SU-DHL-6 (cell line): ENCODE measurements at regions not wholly inside any gene's neighbourhood (a gene's known extent, or its start where the extent isn't known, plus 50 kb on each side); places are given as distances from the start of the nearest gene placed in this dataset.
A peak's percentile ranks its signal among the peaks of the same experiment; 100 is the strongest.

Experiments
- H2AFZ ChIP-seq: fragments of 200-600 bp; sonication (generic); 2 replicates; pipeline ENCODE4 v1.6.1; 2014; ENCODE audit warnings: low read depth, mild to moderate bottlenecking, moderate library complexity, mixed read lengths, antibody characterized with exemption, low read length; ENCODE audit not compliant: severe bottlenecking
- H3F3A ChIP-seq: fragments of 200-600 bp; shearing (Covaris generic); 2 replicates; pipeline ENCODE4 v1.6.0; 2016; ENCODE audit warnings: antibody characterized with exemption, mild to moderate bottlenecking; ENCODE audit not compliant: insufficient read depth
- H3K27ac ChIP-seq: fragments of 200-600 bp; sonication (generic); 2 replicates; pipeline ENCODE4 v1.5.1; 2016; ENCODE audit warnings: low read depth, mild to moderate bottlenecking, low read length, moderate library complexity, mixed read lengths
- H3K27me3 ChIP-seq: fragments of 200-600 bp; sonication (generic), shearing (Covaris generic); 2 replicates; pipeline ENCODE4 v1.6.0; 2014; ENCODE audit warnings: mild to moderate bottlenecking, low read length
- H3K36me3 ChIP-seq: fragments of 200-600 bp; sonication (generic); 2 replicates; pipeline ENCODE4 v1.6.1; 2014; ENCODE audit warnings: mild to moderate bottlenecking, low read length, mixed read lengths
- H3K4me2 ChIP-seq: fragments of 300-600, 200-600 bp; shearing (Covaris generic), sonication (generic); 2 replicates; pipeline ENCODE4 v1.6.0; 2014; ENCODE audit warnings: low read length, low read depth, mild to moderate bottlenecking; ENCODE audit not compliant: poor library complexity, severe bottlenecking
- H3K4me3 ChIP-seq: fragments of 200-600 bp; sonication (generic); 2 replicates; pipeline ENCODE4 v1.5.1; 2014; ENCODE audit warnings: antibody characterized with exemption, low read length, mild to moderate bottlenecking, mixed read lengths; ENCODE audit not compliant: insufficient read depth, poor library complexity, severe bottlenecking
- H3K79me2 ChIP-seq: fragments of 200-600 bp; sonication (generic); 2 replicates; pipeline ENCODE4 v1.6.1; 2014; ENCODE audit warnings: mild to moderate bottlenecking, low read length, moderate library complexity; ENCODE audit not compliant: insufficient read depth
- H3K9ac ChIP-seq: fragments of 200-600 bp; sonication (generic); 2 replicates; pipeline ENCODE4 v1.7.0; 2014; ENCODE audit warnings: mild to moderate bottlenecking, low read length
- H3K9me2 ChIP-seq: fragments of 200-600 bp; sonication (generic); replicated peaks from 2 replicates; pipeline ENCODE4 v1.6.1; 2014; ENCODE audit warnings: low read length; ENCODE audit not compliant: insufficient read depth
- H3K9me3 ChIP-seq: fragments of 200-600 bp; sonication (generic); 2 replicates; pipeline ENCODE4 v1.6.1; 2014; ENCODE audit warnings: low read length, mixed read lengths; ENCODE audit not compliant: insufficient read depth
- H4K20me1 ChIP-seq: fragments of 200-600 bp; sonication (generic); 2 replicates; pipeline ENCODE4 v1.6.1; 2014; ENCODE audit warnings: low read depth, mild to moderate bottlenecking, antibody characterized with exemption, low read length, moderate library complexity, mixed read lengths
- CTCF ChIP-seq: fragments of 200-600 bp; sonication (generic); IDR thresholded peaks from one replicate; pipeline ENCODE4 v1.5.1; 2017; ENCODE audit warnings: antibody characterized with exemption, mild to moderate bottlenecking, low read length, moderate library complexity; ENCODE audit not compliant: insufficient read depth, poor library complexity, severe bottlenecking
- EZH2phosphoT487 ChIP-seq: fragments of 200-600 bp; sonication (generic), shearing (Covaris generic); conservative IDR thresholded peaks from 2 replicates; pipeline ENCODE4 v1.6.1; 2018; ENCODE audit warnings: mild to moderate bottlenecking, antibody characterized with exemption, low read length, moderate library complexity, mixed read lengths

DNA sequence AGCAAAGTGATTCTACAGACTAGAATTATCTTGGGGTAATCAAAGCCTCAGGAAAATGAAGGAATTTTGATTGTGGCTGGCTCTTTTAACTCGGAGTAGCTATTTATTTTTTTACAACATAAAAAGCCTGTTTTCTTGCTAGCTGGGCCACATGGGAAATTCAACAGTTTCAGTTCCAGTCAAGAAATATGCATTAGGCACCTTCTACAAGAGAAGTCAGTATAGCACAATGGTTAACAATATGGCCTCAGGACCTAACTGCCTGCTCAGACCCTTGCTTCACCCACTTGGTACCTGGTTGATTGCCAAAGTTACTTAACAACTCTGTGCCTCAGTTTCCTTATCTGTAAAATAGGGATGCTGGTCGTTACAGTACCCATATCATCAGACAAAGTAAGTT, 586.2 kb downstream of the ZNF608 start:
- Histone ChIP-seq H3K9me2 (no peaks in the 10 kb centered on the region), H3K4me3 (no peak overlapping the region), H3K36me3 (peaks cover 4% of the 10 kb centered on the region; the same call in 1 of the 2 replicates), H3K27me3 (no peaks in the 10 kb centered on the region), H3F3A (peaks cover 8% of the 10 kb centered on the region; the same call in 1 of the 2 replicates), H3K9ac (no peak overlapping the region), H3K27ac (0 out of 2 replicates have a peak overlapping the region, but pooled peaks have one; percentile 3), H3K9me3 (peaks cover 6% of the 10 kb centered on the region; the same call in 1 of the 2 replicates), H2AFZ (no peak overlapping the region), H3K79me2 (no peaks in the 10 kb centered on the region), H3K4me2 (peak overlapping the region; percentile 16), H4K20me1 (no peaks in the 10 kb centered on the region)
- TF ChIP-seq CTCF (no peak), EZH2phosphoT487 (no peak)

DNA sequence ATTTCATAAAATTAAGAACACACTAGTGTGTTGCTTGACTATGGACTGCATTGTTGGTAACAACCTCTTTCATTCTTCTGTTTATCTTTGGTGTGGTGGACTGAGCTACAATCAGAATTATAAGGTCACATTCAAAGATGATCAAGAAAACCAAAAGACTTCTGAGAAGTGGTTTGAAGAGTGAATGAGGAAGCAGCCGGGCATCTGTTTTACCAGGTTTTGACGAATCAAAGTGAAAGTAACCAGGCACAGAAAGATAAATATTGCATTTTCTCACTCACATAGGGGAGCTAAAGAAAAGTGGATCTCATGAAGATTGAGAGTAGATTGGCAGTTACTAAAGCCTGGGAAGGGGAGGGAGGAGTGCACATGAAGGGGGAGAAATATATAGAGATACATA, 589.1 kb downstream of the ZNF608 start:
- H3K9ac ChIP-seq: peak overlapping the region; percentile 37
- H3K36me3 ChIP-seq: peaks cover 12% of the 10 kb centered on the region
- H3K4me3 ChIP-seq: peak overlapping the region; percentile 51
- no peaks in the 10 kb centered on the region for H3K9me2 ChIP-seq
- peaks cover 22% of the 10 kb centered on the region; the same call in 1 of the 2 replicates for H3K9me3 ChIP-seq
- H3K4me2 ChIP-seq: peak overlapping the region; percentile 96
- no peaks in the 10 kb centered on the region for H3K27me3 ChIP-seq
- peaks cover 10% of the 10 kb centered on the region; the same call in 1 of the 2 replicates for H3F3A ChIP-seq
- H3K79me2 ChIP-seq: no peaks in the 10 kb centered on the region
- H2AFZ ChIP-seq: peak overlapping the region; percentile 88
- peak overlapping the region; percentile 47 for H3K27ac ChIP-seq
- no peaks in the 10 kb centered on the region for H4K20me1 ChIP-seq
- no peak for TF ChIP-seq CTCF
- TF ChIP-seq EZH2phosphoT487: no peak

DNA sequence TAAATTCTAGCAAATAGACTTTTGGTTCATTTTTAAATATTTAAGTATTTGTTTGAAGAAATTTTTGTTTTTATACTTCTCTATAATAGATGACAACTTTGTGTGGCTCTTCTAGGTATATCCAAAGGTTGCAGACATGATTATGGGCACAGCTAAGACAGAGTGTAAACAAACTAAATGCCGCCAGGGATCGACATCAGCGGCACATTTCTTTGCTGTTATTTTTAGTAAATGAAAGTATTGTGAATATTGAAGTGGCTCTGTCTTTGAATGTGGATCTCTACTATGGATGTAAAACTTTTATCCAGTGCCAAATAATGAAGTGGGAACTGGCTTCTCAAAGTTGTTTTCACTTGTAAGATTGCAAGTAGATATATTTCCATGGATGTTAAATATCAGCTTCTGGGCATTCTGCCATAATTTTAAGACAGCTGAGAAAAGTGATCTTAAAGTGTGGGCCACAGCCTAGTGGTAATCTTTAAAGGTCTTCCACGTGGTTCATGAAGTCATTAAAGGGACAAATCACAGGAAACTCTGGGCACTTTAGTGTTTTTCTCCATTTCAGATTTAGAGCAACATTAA, 589.9 kb downstream of the ZNF608 start:
- no peaks in the 10 kb centered on the region for H4K20me1 ChIP-seq

More for the DNA sequence above, 589.9 kb downstream of the ZNF608 start:
- Histone ChIP-seq H3K4me2 (peak overlapping the region; percentile 96), H3K36me3 (peaks cover 12% of the 10 kb centered on the region), H3K4me3 (no peak overlapping the region), H3K9ac (peak overlapping the region; percentile 37; the same call in 1 of the 2 replicates), H3F3A (peaks cover 10% of the 10 kb centered on the region; the same call in 1 of the 2 replicates), H3K27me3 (no peaks in the 10 kb centered on the region), H3K27ac (peak overlapping the region; percentile 47), H3K9me3 (peaks cover 22% of the 10 kb centered on the region; the same call in 1 of the 2 replicates), H2AFZ (peak overlapping the region; percentile 88), H3K9me2 (no peaks in the 10 kb centered on the region), H3K79me2 (no peaks in the 10 kb centered on the region)
- TF ChIP-seq EZH2phosphoT487 (no peak), CTCF (no peak)
